ENCODE measurements at regions not wholly inside any gene's neighbourhood (a gene's known extent, or its start where the extent isn't known, plus 50 kb on each side); places are given as distances from the start of the nearest gene placed in this dataset.

GRCh38 chr5:71971862-71972261 lies 135.4 kb upstream of the MAP1B start:
- TF ChIP-seq CTCF (conservative IDR thresholded peaks at IDR 0.05 in 1 of 2, IDR thresholded peaks at IDR 0.05 in 1 of 2; ENCODE audit: low read depth in 1 of 2, low read length in 2 of 2), result no peak
- TF ChIP-seq EZH2 (IDR thresholded peaks at IDR 0.05; ENCODE audit: low read length, missing control alignments), result no peak
